SK-N-SH (cell line): ENCODE measurements at regions not wholly inside any gene's neighbourhood (a gene's known extent, or its start where the extent isn't known, plus 50 kb on each side); places are given as distances from the start of the nearest gene placed in this dataset.
"Not testable (repeated sequence)": the region's sequence is repeated elsewhere in the genome, so short reads cannot be mapped to it uniquely, and the experiment has no call there.

Experiments used
- CTCF ChIA-PET: fragments of 300-600, 350-600 bp; formaldehyde crosslinking; extraction: SDS; loops from one replicate; lab custom pipeline; 2021; lab: Yijun Ruan, JAX
- POLR2A ChIA-PET: fragments of 350-600 bp; sonication (Branson Sonifier 250); formaldehyde crosslinking; extraction: SDS; loops from one replicate; lab custom pipeline; 2020; ENCODE audit warnings: antibody characterized with exemption, inconsistent platforms; lab: Yijun Ruan, JAX
- DNase-seq: peaks from one replicate; pipeline ENCODE4 v3.0.0; 2012
- H2AFZ ChIP-seq: fragments of 200-600 bp; sonication (generic); 2 replicates; pipeline ENCODE4 v1.8.1; 2016; ENCODE audit warnings: antibody characterized with exemption, mild to moderate bottlenecking, low read depth
- H3F3A ChIP-seq: fragments of 200-600 bp; sonication (generic); replicated peaks from 2 replicates; pipeline ENCODE3; 2016; ENCODE audit warnings: antibody characterized with exemption, mild to moderate bottlenecking; ENCODE audit not compliant: insufficient read depth
- H3K27ac ChIP-seq, 2 experiments: fragments of 200-500 bp in 1 of 2; fragments of 200-600 bp in 1 of 2; sonication (Bioruptor generic) in 1 of 2; sonication (generic), shearing (Covaris generic) in 1 of 2; 2 replicates each; pipeline versions ENCODE4 v1.5.1 to v1.6.1; 2014 to 2016; ENCODE audit warnings: low read depth in 2 of 2, inconsistent platforms in 1 of 2, low read length in 1 of 2, mild to moderate bottlenecking in 1 of 2, mixed read lengths in 1 of 2
- H3K27me3 ChIP-seq: fragments of 200-600 bp; sonication (generic), shearing (Covaris generic); 2 replicates; pipeline ENCODE4 v1.6.1; 2016; ENCODE audit warnings: mixed run types; ENCODE audit not compliant: insufficient read depth
- H3K36me3 ChIP-seq, 2 experiments: fragments of 200-500 bp in 1 of 2; fragments of 200-600 bp in 1 of 2; sonication (Bioruptor generic) in 1 of 2; sonication (generic) in 1 of 2; replicated peaks in 1 of 2; 2 replicates each; pipeline versions ENCODE3 to v1.5.1; 2014 to 2016; ENCODE audit warnings: low read length in 1 of 2, mild to moderate bottlenecking in 1 of 2; ENCODE audit not compliant: insufficient read depth in 2 of 2, control insufficient read depth in 1 of 2
- H3K4me1 ChIP-seq, 2 experiments: fragments of 200-500 bp in 1 of 2; fragments of 200-600 bp in 1 of 2; sonication (Bioruptor generic) in 1 of 2; sonication (generic), shearing (Covaris generic) in 1 of 2; 2 replicates each; pipeline versions ENCODE4 v1.5.1 to v1.6.1; 2014 to 2016; ENCODE audit warnings: low read depth in 1 of 2, low read length in 1 of 2, mixed run types in 1 of 2; ENCODE audit not compliant: insufficient read depth in 2 of 2, control insufficient read depth in 1 of 2
- H3K4me2 ChIP-seq: fragments of 200-600 bp; sonication (generic), shearing (Covaris generic); 2 replicates; pipeline ENCODE4 v1.6.1; 2017; ENCODE audit warnings: mixed run types
- H3K4me3 ChIP-seq, 2 experiments: fragments of 200-500 bp in 1 of 2; fragments of 200-600 bp in 1 of 2; sonication (Bioruptor generic) in 1 of 2; sonication (generic), shearing (Covaris generic) in 1 of 2; 2 replicates each; pipeline versions ENCODE4 v1.5.1 to v1.8.1; 2014 to 2016; ENCODE audit warnings: low read depth in 2 of 2, inconsistent platforms in 1 of 2, low read length in 1 of 2, mild to moderate bottlenecking in 1 of 2, mixed read lengths in 1 of 2, moderate library complexity in 1 of 2
- H3K79me2 ChIP-seq: fragments of 200-600 bp; sonication (generic); 2 replicates; pipeline ENCODE4 v1.8.1; 2017; ENCODE audit warnings: mild to moderate bottlenecking; ENCODE audit not compliant: insufficient read depth
- H3K9ac ChIP-seq: fragments of 200-600 bp; sonication (generic); 2 replicates; pipeline ENCODE4 v1.6.1; 2017; ENCODE audit warnings: mixed run types
- H3K9me2 ChIP-seq: fragments of 200-600 bp; sonication (generic); 2 replicates; pipeline ENCODE4 v1.6.1; 2017; ENCODE audit warnings: mixed run types
- H3K9me3 ChIP-seq: fragments of 200-600 bp; sonication (generic); 2 replicates; pipeline ENCODE4 v1.6.1; 2017; ENCODE audit warnings: mixed run types, mild to moderate bottlenecking, moderate library complexity
- H4K20me1 ChIP-seq: fragments of 200-600 bp; sonication (generic); 2 replicates; pipeline ENCODE4 v1.6.1; 2017; ENCODE audit warnings: mild to moderate bottlenecking, mixed run types; ENCODE audit not compliant: insufficient read depth
- EZH2phosphoT487 ChIP-seq: fragments of 200-600 bp; sonication (generic); IDR thresholded peaks from 2 replicates; pipeline ENCODE4 v1.6.1; 2017; ENCODE audit warnings: low read depth, mixed run types, mild to moderate bottlenecking, antibody characterized with exemption, moderate library complexity, borderline replicate concordance
- FOSL2 ChIP-seq: IDR thresholded peaks from 2 replicates; pipeline ENCODE4 v1.4.0; 2012; ENCODE audit warnings: low read depth, mild to moderate bottlenecking, moderate library complexity, borderline replicate concordance
- JUND ChIP-seq: IDR thresholded peaks from 2 replicates; pipeline ENCODE4 v1.4.0; 2012
- NFIC ChIP-seq: IDR thresholded peaks from 2 replicates; pipeline ENCODE4 v1.4.0; 2012; ENCODE audit warnings: borderline replicate concordance
- RCOR1 ChIP-seq: fragments of 150-350 bp; IDR thresholded peaks from 2 replicates; pipeline ENCODE4 v1.6.1; 2017; ENCODE audit warnings: antibody characterized with exemption, low read length
- RFX5 ChIP-seq: IDR thresholded peaks from 2 replicates; pipeline ENCODE4 v1.6.1; 2012; ENCODE audit warnings: mild to moderate bottlenecking, improper control_type of control experiment, low read length
- SIN3A ChIP-seq: IDR thresholded peaks from 2 replicates; pipeline ENCODE4 v1.6.1; 2012; ENCODE audit warnings: low read depth, mild to moderate bottlenecking, low read length, moderate library complexity, borderline replicate concordance
- TAF1 ChIP-seq: IDR thresholded peaks from 2 replicates; pipeline ENCODE4 v1.6.1; 2012; ENCODE audit warnings: low read depth, mild to moderate bottlenecking, low read length, moderate library complexity, borderline replicate concordance
- WGBS: methylation state at CpG from one replicate; pipeline ENCODE4 v1.1.6; 2017; ENCODE audit warnings: low lambda C conversion rate; 5-methylcytosine and 5-hydroxymethylcytosine counted together
- TF ChIP-seq, protein P1 (sequence below): IDR thresholded peaks from 2 replicates; pipeline ENCODE4 v1.4.0; 2012; ENCODE audit warnings: low read depth, borderline replicate concordance
- TF ChIP-seq, protein P2 (sequence below): IDR thresholded peaks from 2 replicates; pipeline ENCODE4 v1.6.1; 2012; ENCODE audit warnings: mild to moderate bottlenecking, low read depth, low read length, moderate library complexity
- TF ChIP-seq, protein P3 (sequence below): IDR thresholded peaks from 2 replicates; pipeline ENCODE4 v1.4.0; 2012; ENCODE audit warnings: low read depth

DNA sequence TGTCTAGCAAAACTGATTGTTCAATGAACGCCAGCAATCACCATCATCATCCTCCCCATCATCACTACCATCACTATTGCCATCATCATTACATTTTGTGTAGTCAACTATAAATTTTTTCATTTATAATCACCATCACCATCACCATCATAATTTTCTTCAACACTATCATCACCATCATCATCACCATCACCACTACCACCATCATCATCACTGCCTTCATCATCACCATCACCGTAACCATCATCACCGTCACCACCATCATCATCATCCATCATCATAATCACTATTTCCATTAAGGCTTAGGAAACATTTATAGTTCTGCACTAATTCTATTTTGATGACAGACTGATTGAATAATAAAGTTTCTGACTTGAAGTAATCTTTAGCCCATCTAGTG, 434.8 kb upstream of the TMEM132C start:
- Histone ChIP-seq H3K9me3 (no peaks in the 10 kb centered on the region), H3K79me2 (no peaks in the 10 kb centered on the region), H3K9ac (no peak overlapping the region), H4K20me1 (no peaks in the 10 kb centered on the region), H3K36me3 (no peaks in the 10 kb centered on the region), H3K4me2 (no peak overlapping the region), H3K4me3 (no peak overlapping the region), H2AFZ (no peak overlapping the region), H3K9me2 (no peaks in the 10 kb centered on the region)
- TF ChIP-seq RCOR1 (no peak), NFIC (no peak), TAF1 (no peak), EZH2phosphoT487 (no peak), FOSL2 (no peak), JUND (no peak), SIN3A (no peak), RFX5 (no peak)
- TF ChIP-seq, protein P1, sequence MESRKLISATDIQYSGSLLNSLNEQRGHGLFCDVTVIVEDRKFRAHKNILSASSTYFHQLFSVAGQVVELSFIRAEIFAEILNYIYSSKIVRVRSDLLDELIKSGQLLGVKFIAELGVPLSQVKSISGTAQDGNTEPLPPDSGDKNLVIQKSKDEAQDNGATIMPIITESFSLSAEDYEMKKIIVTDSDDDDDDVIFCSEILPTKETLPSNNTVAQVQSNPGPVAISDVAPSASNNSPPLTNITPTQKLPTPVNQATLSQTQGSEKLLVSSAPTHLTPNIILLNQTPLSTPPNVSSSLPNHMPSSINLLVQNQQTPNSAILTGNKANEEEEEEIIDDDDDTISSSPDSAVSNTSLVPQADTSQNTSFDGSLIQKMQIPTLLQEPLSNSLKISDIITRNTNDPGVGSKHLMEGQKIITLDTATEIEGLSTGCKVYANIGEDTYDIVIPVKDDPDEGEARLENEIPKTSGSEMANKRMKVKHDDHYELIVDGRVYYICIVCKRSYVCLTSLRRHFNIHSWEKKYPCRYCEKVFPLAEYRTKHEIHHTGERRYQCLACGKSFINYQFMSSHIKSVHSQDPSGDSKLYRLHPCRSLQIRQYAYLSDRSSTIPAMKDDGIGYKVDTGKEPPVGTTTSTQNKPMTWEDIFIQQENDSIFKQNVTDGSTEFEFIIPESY, result no peak
- TF ChIP-seq, protein P2, sequence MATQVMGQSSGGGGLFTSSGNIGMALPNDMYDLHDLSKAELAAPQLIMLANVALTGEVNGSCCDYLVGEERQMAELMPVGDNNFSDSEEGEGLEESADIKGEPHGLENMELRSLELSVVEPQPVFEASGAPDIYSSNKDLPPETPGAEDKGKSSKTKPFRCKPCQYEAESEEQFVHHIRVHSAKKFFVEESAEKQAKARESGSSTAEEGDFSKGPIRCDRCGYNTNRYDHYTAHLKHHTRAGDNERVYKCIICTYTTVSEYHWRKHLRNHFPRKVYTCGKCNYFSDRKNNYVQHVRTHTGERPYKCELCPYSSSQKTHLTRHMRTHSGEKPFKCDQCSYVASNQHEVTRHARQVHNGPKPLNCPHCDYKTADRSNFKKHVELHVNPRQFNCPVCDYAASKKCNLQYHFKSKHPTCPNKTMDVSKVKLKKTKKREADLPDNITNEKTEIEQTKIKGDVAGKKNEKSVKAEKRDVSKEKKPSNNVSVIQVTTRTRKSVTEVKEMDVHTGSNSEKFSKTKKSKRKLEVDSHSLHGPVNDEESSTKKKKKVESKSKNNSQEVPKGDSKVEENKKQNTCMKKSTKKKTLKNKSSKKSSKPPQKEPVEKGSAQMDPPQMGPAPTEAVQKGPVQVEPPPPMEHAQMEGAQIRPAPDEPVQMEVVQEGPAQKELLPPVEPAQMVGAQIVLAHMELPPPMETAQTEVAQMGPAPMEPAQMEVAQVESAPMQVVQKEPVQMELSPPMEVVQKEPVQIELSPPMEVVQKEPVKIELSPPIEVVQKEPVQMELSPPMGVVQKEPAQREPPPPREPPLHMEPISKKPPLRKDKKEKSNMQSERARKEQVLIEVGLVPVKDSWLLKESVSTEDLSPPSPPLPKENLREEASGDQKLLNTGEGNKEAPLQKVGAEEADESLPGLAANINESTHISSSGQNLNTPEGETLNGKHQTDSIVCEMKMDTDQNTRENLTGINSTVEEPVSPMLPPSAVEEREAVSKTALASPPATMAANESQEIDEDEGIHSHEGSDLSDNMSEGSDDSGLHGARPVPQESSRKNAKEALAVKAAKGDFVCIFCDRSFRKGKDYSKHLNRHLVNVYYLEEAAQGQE, result no peak
- TF ChIP-seq, protein P3, sequence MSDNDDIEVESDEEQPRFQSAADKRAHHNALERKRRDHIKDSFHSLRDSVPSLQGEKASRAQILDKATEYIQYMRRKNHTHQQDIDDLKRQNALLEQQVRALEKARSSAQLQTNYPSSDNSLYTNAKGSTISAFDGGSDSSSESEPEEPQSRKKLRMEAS, result no peak
- TF ChIP-seq, all 33 proteins: peak for 0
- Histone ChIP-seq H3K27ac (no peak overlapping the region), H3K27me3 (no peaks in the 10 kb centered on the region), H3F3A (no peaks in the 10 kb centered on the region), H3K4me1 (no peaks in the 10 kb centered on the region)
- WGBS, result 61% methylated on average over 3 of the region's 3 CpGs
- ChIA-PET POLR2A (no interaction called here), CTCF (no interaction called here)
- DNase-seq, result no peak

DNA sequence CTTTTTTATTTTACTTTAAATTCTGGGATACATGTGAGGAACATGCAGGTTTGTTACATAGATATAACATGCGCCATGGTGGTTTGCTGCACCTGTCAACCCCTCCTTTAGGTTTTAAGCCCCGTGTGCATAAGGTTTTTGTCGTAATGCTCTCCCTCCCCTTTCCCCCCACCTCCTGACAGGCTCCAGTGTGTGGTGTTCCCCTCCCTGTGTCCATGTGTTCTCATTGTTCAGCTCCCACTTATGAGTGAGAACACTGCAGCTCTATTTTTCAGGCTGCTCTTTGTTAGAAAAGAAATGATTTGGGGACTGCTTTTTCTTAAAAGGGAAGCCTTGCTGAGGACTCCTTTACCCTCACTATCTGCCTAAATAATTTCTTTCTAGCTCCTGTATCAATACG, 430.2 kb upstream of the TMEM132C start:
- H3K4me3 ChIP-seq, DNase-seq, H3K36me3 ChIP-seq, H3K79me2 ChIP-seq, H3K9me2 ChIP-seq, H3K27me3 ChIP-seq, H2AFZ ChIP-seq, H3K4me2 ChIP-seq, POLR2A ChIA-PET, H3K27ac ChIP-seq, H3K9ac ChIP-seq, H3K4me1 ChIP-seq, CTCF ChIA-PET, H3F3A ChIP-seq, H4K20me1 ChIP-seq, H3K9me3 ChIP-seq: not testable (repeated sequence)
- WGBS, result 24% methylated on average over 4 of the region's 4 CpGs
